Left colon (tissue), 2 donors: ENCODE measurements at regions not wholly inside any gene's neighbourhood (a gene's known extent, or its start where the extent isn't known, plus 50 kb on each side); places are given as distances from the start of the nearest gene placed in this dataset.
"Not testable (repeated sequence)": the region's sequence is repeated elsewhere in the genome, so short reads cannot be mapped to it uniquely, and the experiment has no call there.

ENCODE experiments used
- ATAC-seq: fragments of 200-7000 bp; cut with Tn5 transposase; one replicate; pipeline ENCODE4 v1.9.1; 2020; ENCODE audit warnings: mild to moderate bottlenecking, moderate library complexity
- DNase-seq, 2 donors: peaks; one replicate each; pipeline ENCODE4 v3.0.0-alpha.2; 2020
- intact Hi-C, 2 donors: fragments of 100-400 bp; cut with DNase I in 1 of 2; cut with micrococcal nuclease in 1 of 2; formaldehyde crosslinking; loops; one replicate each; pipeline versions ENCODE4 v1.11.2 to v1.14.0; 2022; cut with DNase I, micrococcal nuclease
- donor health status: DM: no; HTN: no; CAD: no.
- donor health status: DM: yes; HTN: yes; CAD: no.

- no peak for ATAC-seq
Measured at GRCh38 chr4:66123190-66123589, 452.9 kb upstream of the EPHA5 start.

GRCh38 chr4:66115231-66115630 lies 444.9 kb upstream of the EPHA5 start:
- DNase-seq, ATAC-seq, intact Hi-C loops: not testable (repeated sequence)

More at GRCh38 chr4:66123190-66123589, 452.9 kb upstream of the EPHA5 start:
- intact Hi-C loops = no loop called here
- DNase-seq = no peak

GRCh38 chr4:66108898-66109297 lies 438.6 kb upstream of the EPHA5 start:
- ATAC-seq (no peak), DNase-seq (no peak)
- intact Hi-C loops = no loop called here

DNA sequence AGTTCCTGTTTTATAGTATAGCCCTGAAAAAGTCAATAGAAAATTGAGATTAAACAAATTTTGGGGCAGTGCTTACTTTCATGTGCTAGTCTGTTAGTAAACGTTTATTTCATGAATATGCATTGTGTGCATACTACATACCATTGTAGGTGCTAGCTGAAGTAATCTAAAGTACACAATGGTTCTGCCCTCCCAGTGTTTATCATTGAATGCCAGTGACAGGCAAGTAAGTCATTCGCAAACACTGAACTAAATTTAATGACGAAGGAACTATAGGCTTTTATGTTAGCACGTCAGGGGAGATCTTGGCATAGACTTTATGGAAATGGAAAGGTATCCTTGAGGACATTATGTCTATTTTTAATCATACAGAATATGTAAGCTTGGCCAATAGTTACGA lies 426.9 kb upstream of the EPHA5 start:
- intact Hi-C loops = no loop called here
- DNase-seq (no peak), ATAC-seq (no peak)

- intact Hi-C loops = no loop called here
- DNase-seq (no peak), ATAC-seq (no peak)
Measured at GRCh38 chr4:66095065-66095464, 424.8 kb upstream of the EPHA5 start.

DNA sequence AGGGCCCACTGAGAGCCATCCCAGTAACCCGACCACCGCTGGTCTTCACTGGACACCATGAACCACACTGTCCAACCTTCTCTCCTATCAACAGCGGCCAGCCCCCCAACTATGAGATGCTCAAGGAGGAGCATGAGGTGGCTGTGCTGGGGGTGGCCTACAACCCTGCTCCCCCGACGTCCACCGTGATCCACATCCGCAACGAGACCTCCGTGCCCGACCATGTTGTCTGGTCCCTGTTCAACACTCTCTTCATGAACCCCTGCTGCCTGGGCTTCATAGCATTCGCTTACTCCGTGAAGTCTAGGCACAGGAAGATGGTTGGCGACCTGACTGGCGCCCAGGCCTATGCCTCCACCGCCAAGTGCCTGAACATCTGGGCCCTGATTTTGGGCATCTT lies 423.8 kb upstream of the EPHA5 start:
- intact Hi-C loops = no loop called here
- DNase-seq = no peak
- ATAC-seq = no peak

GRCh38 chr4:66091786-66092185 lies 421.5 kb upstream of the EPHA5 start:
- intact Hi-C loops = no loop called here
- ATAC-seq (no peak), DNase-seq (no peak)

DNA sequence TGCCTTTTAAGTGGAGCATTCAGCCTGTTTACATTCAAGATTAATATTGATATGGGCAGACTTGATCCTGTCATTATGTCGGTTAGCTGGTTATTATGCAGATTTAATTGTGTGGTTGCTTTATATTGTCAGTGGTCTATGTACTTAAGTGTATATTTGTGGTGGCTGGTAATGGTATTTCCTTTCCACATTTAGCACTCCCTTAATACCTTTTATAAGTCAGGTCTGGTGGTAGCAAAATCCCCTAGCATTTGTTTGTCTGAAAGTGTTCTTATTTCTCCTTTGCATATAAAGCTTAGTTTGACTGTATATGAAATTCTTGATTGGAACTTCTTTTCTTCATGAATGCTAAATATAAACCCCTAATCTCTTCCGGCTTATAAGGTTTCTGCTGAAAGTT lies 403.7 kb upstream of the EPHA5 start:
- DNase-seq = no peak

GRCh38 chr4:66071911-66072310 lies 401.6 kb upstream of the EPHA5 start:
- intact Hi-C loops = no loop called here
- ATAC-seq (no peak), DNase-seq (no peak)

More for the DNA sequence above, 403.7 kb upstream of the EPHA5 start:
- no peak for ATAC-seq
- intact Hi-C loops = no loop called here

GRCh38 chr4:66062921-66063320 lies 392.6 kb upstream of the EPHA5 start:
- no peak for ATAC-seq
- DNase-seq = no peak
- intact Hi-C loops = no loop called here

DNA sequence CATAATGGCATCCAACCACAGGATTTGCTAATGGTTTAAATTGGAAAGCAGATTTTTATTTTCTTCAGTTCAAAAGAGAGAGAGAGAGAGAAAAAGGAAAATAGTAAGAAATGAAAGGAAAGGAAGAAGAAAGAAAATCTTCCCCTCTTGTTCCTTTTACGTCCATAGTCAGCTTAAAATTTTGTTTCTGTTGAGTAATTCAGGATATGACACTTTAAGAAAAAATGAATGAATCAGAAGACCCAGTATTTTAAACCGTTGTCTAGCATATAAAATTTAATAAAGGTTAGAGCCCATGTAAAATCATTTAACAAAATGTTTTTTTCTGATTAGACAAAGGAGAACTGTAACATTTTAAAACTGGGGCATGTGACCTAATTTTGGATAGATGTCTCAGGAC lies 391.8 kb upstream of the EPHA5 start:
- no peak for ATAC-seq
- intact Hi-C loops = no loop called here
- DNase-seq = no peak

GRCh38 chr4:66059556-66059955 lies 389.3 kb upstream of the EPHA5 start:
- intact Hi-C loops = no loop called here
- ATAC-seq (no peak), DNase-seq (no peak)

DNA sequence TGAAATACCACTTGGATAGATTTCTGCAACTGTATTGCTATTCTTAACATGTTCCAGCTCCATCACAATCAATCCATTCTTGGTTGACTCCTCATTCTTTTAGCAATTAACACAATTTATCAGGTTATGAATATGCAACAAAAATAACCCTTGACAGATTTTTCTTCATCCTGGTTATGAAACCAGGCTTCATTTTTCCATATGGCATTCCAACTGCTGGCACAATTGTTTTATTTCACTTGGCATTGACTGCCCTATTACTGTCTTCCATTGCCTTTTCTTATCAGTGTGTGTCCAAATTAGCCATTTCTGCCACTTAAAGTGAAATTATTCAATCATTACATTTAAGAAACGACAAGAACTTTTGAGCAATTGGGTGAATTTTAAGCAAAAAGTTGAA lies 388.8 kb upstream of the EPHA5 start:
- ATAC-seq = no peak
- intact Hi-C loops = no loop called here
- DNase-seq = no peak

DNA sequence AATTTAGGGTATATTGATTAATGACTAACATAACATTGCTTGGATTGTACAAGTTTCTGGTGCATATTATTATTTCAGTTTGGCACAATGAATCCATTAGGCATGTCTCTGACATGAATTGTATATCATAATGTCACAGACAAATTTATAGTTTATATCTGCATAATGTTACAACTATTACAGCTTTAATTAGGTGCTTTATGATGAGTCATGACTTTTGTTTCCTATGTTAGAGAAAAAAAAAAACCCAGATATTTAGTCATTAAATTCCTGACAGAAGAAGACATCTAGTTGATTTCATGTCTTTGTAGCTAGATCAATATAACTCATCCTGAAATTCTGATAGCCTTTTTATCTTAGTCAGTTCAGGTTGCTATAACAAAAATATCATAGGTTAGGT lies 385.7 kb upstream of the EPHA5 start:
- intact Hi-C loops = no loop called here
- ATAC-seq = no peak
- no peak for DNase-seq

- intact Hi-C loops = no loop called here
- DNase-seq (no peak), ATAC-seq (no peak)
Measured at GRCh38 chr4:66052426-66052825, 382.1 kb upstream of the EPHA5 start.

DNA sequence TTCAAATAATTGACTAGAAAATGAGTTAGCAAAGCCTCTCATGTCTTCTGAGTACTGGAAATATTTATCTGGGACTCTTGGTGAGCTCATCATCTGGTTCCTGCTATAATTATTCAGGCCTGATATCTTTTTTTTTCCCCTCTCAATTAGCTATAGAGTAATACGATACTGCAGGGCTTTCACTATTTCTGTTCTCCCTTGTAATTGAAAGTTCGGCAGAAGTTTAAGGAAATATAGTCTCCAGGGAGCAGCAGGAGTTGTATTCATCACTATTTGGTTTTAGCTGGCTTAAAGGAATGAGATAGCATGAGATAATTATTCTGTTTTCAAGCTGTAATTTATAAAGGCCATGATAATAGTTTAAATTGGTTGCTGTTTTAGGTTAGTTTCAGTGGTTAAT lies 378.6 kb upstream of the EPHA5 start:
- intact Hi-C loops = no loop called here
- ATAC-seq (no peak), DNase-seq (no peak)

DNA sequence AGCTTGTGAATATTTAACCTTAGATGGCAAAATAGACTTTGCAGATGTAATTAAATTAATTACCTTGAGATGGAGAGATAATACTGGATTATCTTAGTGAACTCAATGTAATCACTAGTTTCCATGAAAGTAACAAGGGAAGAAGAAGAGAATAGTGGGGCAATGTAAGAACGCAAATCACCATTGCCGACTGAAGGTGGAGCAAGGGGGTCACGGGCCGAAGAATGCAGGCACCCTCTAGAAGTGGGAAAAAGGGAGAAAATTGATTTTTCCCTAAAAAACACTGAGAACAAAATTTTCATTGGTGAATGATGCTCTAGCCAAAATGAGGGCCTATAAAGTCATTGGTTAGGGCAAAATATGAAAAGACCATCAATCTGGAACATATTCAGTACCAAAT lies 375.6 kb upstream of the EPHA5 start:
- intact Hi-C loops = no loop called here
- DNase-seq (no peak), ATAC-seq (no peak)

GRCh38 chr4:66035701-66036100 lies 365.4 kb upstream of the EPHA5 start:
- intact Hi-C loops = no loop called here
- DNase-seq = no peak
- ATAC-seq = no peak

DNA sequence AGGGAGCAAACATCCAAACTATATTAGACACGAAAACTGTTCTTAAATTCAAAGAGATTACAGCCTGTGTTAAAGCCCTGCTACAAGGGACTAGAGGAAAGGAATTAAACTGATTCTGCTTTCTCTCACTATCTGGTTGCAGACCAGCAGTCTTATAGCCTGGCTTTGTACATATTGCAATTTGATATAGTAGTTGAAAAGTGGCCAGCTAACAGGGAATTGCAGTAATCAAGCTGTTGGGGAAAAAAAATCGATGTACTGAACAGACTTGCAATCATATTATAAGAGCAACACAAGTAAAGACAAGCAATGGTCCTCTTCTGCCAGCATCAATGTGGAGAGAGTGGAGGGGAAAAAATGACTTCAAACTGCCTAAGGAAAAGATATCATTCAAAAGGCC lies 364.4 kb upstream of the EPHA5 start:
- intact Hi-C loops = no loop called here
- DNase-seq = no peak
- ATAC-seq = no peak

GRCh38 chr4:66034262-66034661 lies 364.0 kb upstream of the EPHA5 start:
- intact Hi-C loops = no loop called here
- ATAC-seq (no peak), DNase-seq (no peak)

- no peak for DNase-seq
- intact Hi-C loops = no loop called here
- no peak for ATAC-seq
Measured at GRCh38 chr4:66032571-66032970, 362.3 kb upstream of the EPHA5 start.

GRCh38 chr4:66028668-66029067 lies 358.4 kb upstream of the EPHA5 start:
- DNase-seq (no peak), ATAC-seq (no peak)
- intact Hi-C loops = no loop called here
